Mucosa of rectum (tissue), 2 donors: ENCODE measurements at regions not wholly inside any gene's neighbourhood (a gene's known extent, or its start where the extent isn't known, plus 50 kb on each side); places are given as distances from the start of the nearest gene placed in this dataset.

ENCODE experiments used
- H3K27ac ChIP-seq, 2 donors: one replicate each; pipeline ENCODE4 v1.7.0; 2013; ENCODE audit warnings: inconsistent platforms in 2 of 2, low read depth in 2 of 2, low read length in 2 of 2
- H3K27me3 ChIP-seq, 2 donors: one replicate each; pipeline ENCODE4 v1.7.0; 2013; ENCODE audit warnings: low read length in 2 of 2; ENCODE audit not compliant: control insufficient read depth in 2 of 2, insufficient read depth in 2 of 2
- H3K36me3 ChIP-seq, 2 donors: one replicate each; pipeline ENCODE4 v1.7.0; 2013; ENCODE audit warnings: low read length in 2 of 2; ENCODE audit not compliant: control insufficient read depth in 2 of 2, insufficient read depth in 2 of 2
- H3K4me1 ChIP-seq, 2 donors: one replicate each; pipeline ENCODE4 v1.7.0; 2013; ENCODE audit warnings: low read length in 2 of 2, mild to moderate bottlenecking in 1 of 2; ENCODE audit not compliant: control insufficient read depth in 2 of 2, insufficient read depth in 2 of 2
- H3K4me3 ChIP-seq, 2 donors: one replicate each; pipeline ENCODE4 v1.7.0; 2013; ENCODE audit warnings: low read length in 2 of 2
- H3K9ac ChIP-seq, 2 donors: one replicate each; pipeline ENCODE4 v1.7.0; 2013; ENCODE audit warnings: low read length in 2 of 2, low read depth in 1 of 2, mild to moderate bottlenecking in 1 of 2
- H3K9me3 ChIP-seq, 2 donors: one replicate each; pipeline ENCODE4 v1.7.0; 2013; ENCODE audit warnings: low read length in 2 of 2; ENCODE audit not compliant: control insufficient read depth in 2 of 2
- donor health status: healthy.
- donor health status: Normal muscosa, but diverticular disease.

- H3K4me3 ChIP-seq, result peak overlapping the region in 1 of 2 donors; percentile 7
- H3K9me3 ChIP-seq, result no peaks in the 10 kb centered on the region
- no peaks in the 10 kb centered on the region for H3K27me3 ChIP-seq
- peak overlapping the region; percentile 73 to 76 for H3K27ac ChIP-seq
- peaks cover 43 to 67% of the 10 kb centered on the region in 2 donors for H3K4me1 ChIP-seq
- H3K9ac ChIP-seq, result no peak overlapping the region
- no peaks in the 10 kb centered on the region for H3K36me3 ChIP-seq
These were observed 212.1 kb upstream of the MARCKS start for GRCh38 chr6:113644861-113645575.

- Histone ChIP-seq H3K4me1 (peaks cover 45 to 65% of the 10 kb centered on the region in 2 donors), H3K4me3 (peak overlapping the region in 1 of 2 donors; percentile 7), H3K36me3 (no peaks in the 10 kb centered on the region), H3K9ac (no peak overlapping the region), H3K27ac (peak overlapping the region; percentile 73 to 76), H3K9me3 (no peaks in the 10 kb centered on the region), H3K27me3 (no peaks in the 10 kb centered on the region)
These were observed 211.6 kb upstream of the MARCKS start for GRCh38 chr6:113645576-113645970.

GRCh38 chr6:113645986-113646385, 211.2 kb upstream of the MARCKS start:
- peaks cover 45 to 68% of the 10 kb centered on the region in 2 donors for H3K4me1 ChIP-seq
- H3K27ac ChIP-seq, result peak overlapping the region; percentile 72 to 73
- H3K9me3 ChIP-seq, result no peaks in the 10 kb centered on the region
- no peaks in the 10 kb centered on the region for H3K27me3 ChIP-seq
- no peak overlapping the region for H3K4me3 ChIP-seq
- H3K36me3 ChIP-seq, result no peaks in the 10 kb centered on the region
- no peak overlapping the region for H3K9ac ChIP-seq

- Histone ChIP-seq H3K4me3 (peak overlapping the region in 1 of 2 donors; percentile 29), H3K27ac (peak overlapping the region; percentile 19 to 66), H3K4me1 (peaks cover 45 to 64% of the 10 kb centered on the region in 2 donors), H3K9me3 (no peaks in the 10 kb centered on the region), H3K36me3 (no peaks in the 10 kb centered on the region), H3K27me3 (no peaks in the 10 kb centered on the region), H3K9ac (no peak overlapping the region)
These were observed 210.4 kb upstream of the MARCKS start for GRCh38 chr6:113646701-113647100.

GRCh38 chr6:113647143-113647889, 209.8 kb upstream of the MARCKS start:
- Histone ChIP-seq H3K27me3 (no peaks in the 10 kb centered on the region), H3K36me3 (no peaks in the 10 kb centered on the region), H3K4me1 (peaks cover 43 to 60% of the 10 kb centered on the region in 2 donors), H3K9me3 (no peaks in the 10 kb centered on the region), H3K27ac (peak overlapping the region; percentile 19 to 66), H3K4me3 (peak overlapping the region; percentile 29 to 38), H3K9ac (peak overlapping the region in 1 of 2 donors; percentile 10)

- Histone ChIP-seq H3K9me3 (no peaks in the 10 kb centered on the region), H3K36me3 (no peaks in the 10 kb centered on the region), H3K4me3 (peak overlapping the region; percentile 55), H3K27me3 (no peaks in the 10 kb centered on the region), H3K4me1 (peaks cover 34 to 54% of the 10 kb centered on the region in 2 donors), H3K9ac (peak overlapping the region in 1 of 2 donors; percentile 31), H3K27ac (peak overlapping the region; percentile 49 to 76)
These were observed 208.4 kb upstream of the MARCKS start for GRCh38 chr6:113648698-113649097.

- Histone ChIP-seq H3K36me3 (no peaks in the 10 kb centered on the region), H3K4me1 (peaks cover 32 to 49% of the 10 kb centered on the region in 2 donors), H3K27ac (peak overlapping the region; percentile 49 to 76), H3K9me3 (no peaks in the 10 kb centered on the region), H3K27me3 (no peaks in the 10 kb centered on the region), H3K9ac (peak overlapping the region; percentile 19 to 31), H3K4me3 (peak overlapping the region; percentile 55)
These were observed 207.9 kb upstream of the MARCKS start for GRCh38 chr6:113649276-113649675.

GRCh38 chr6:113649880-113650609, 207.1 kb upstream of the MARCKS start:
- Histone ChIP-seq H3K4me1 (peaks cover 26 to 44% of the 10 kb centered on the region in 2 donors), H3K9me3 (no peaks in the 10 kb centered on the region), H3K9ac (no peak overlapping the region), H3K27ac (peak overlapping the region; percentile 49 to 76), H3K4me3 (no peak overlapping the region), H3K36me3 (no peaks in the 10 kb centered on the region), H3K27me3 (no peaks in the 10 kb centered on the region)

- H3K9me3 ChIP-seq, result no peaks in the 10 kb centered on the region
- H3K4me3 ChIP-seq, result no peak overlapping the region
- H3K36me3 ChIP-seq, result no peaks in the 10 kb centered on the region
- H3K27me3 ChIP-seq, result no peaks in the 10 kb centered on the region
- H3K9ac ChIP-seq, result no peak overlapping the region
- peaks cover 26 to 38% of the 10 kb centered on the region in 2 donors for H3K4me1 ChIP-seq
- H3K27ac ChIP-seq, result peak overlapping the region in 1 of 2 donors; percentile 45
These were observed 206.6 kb upstream of the MARCKS start for GRCh38 chr6:113650610-113650979.

- H3K27ac ChIP-seq, result no peak overlapping the region
- H3K27me3 ChIP-seq, result no peaks in the 10 kb centered on the region
- no peak overlapping the region for H3K9ac ChIP-seq
- no peak overlapping the region for H3K4me3 ChIP-seq
- no peaks in the 10 kb centered on the region for H3K36me3 ChIP-seq
- H3K4me1 ChIP-seq, result peaks cover 23 to 34% of the 10 kb centered on the region in 2 donors
- no peaks in the 10 kb centered on the region for H3K9me3 ChIP-seq
These were observed 206.0 kb upstream of the MARCKS start for GRCh38 chr6:113651120-113651519.
